SK-N-SH (cell line): ENCODE measurements at regions not wholly inside any gene's neighbourhood (a gene's known extent, or its start where the extent isn't known, plus 50 kb on each side); places are given as distances from the start of the nearest gene placed in this dataset.

Experiments
- CTCF ChIA-PET: fragments of 300-600, 350-600 bp; formaldehyde crosslinking; extraction: SDS; loops from one replicate; lab custom pipeline; 2021; lab: Yijun Ruan, JAX
- POLR2A ChIA-PET: fragments of 350-600 bp; sonication (Branson Sonifier 250); formaldehyde crosslinking; extraction: SDS; loops from one replicate; lab custom pipeline; 2020; ENCODE audit warnings: antibody characterized with exemption, inconsistent platforms; lab: Yijun Ruan, JAX
- DNase-seq: peaks from one replicate; pipeline ENCODE4 v3.0.0; 2012
- H2AFZ ChIP-seq: fragments of 200-600 bp; sonication (generic); 2 replicates; pipeline ENCODE4 v1.8.1; 2016; ENCODE audit warnings: antibody characterized with exemption, mild to moderate bottlenecking, low read depth
- H3F3A ChIP-seq: fragments of 200-600 bp; sonication (generic); replicated peaks from 2 replicates; pipeline ENCODE3; 2016; ENCODE audit warnings: antibody characterized with exemption, mild to moderate bottlenecking; ENCODE audit not compliant: insufficient read depth
- H3K27ac ChIP-seq, 2 experiments: fragments of 200-500 bp in 1 of 2; fragments of 200-600 bp in 1 of 2; sonication (Bioruptor generic) in 1 of 2; sonication (generic), shearing (Covaris generic) in 1 of 2; 2 replicates each; pipeline versions ENCODE4 v1.5.1 to v1.6.1; 2014 to 2016; ENCODE audit warnings: low read depth in 2 of 2, inconsistent platforms in 1 of 2, low read length in 1 of 2, mild to moderate bottlenecking in 1 of 2, mixed read lengths in 1 of 2
- H3K27me3 ChIP-seq: fragments of 200-600 bp; sonication (generic), shearing (Covaris generic); 2 replicates; pipeline ENCODE4 v1.6.1; 2016; ENCODE audit warnings: mixed run types; ENCODE audit not compliant: insufficient read depth
- H3K36me3 ChIP-seq, 2 experiments: fragments of 200-500 bp in 1 of 2; fragments of 200-600 bp in 1 of 2; sonication (Bioruptor generic) in 1 of 2; sonication (generic) in 1 of 2; replicated peaks in 1 of 2; 2 replicates each; pipeline versions ENCODE3 to v1.5.1; 2014 to 2016; ENCODE audit warnings: low read length in 1 of 2, mild to moderate bottlenecking in 1 of 2; ENCODE audit not compliant: insufficient read depth in 2 of 2, control insufficient read depth in 1 of 2
- H3K4me1 ChIP-seq, 2 experiments: fragments of 200-500 bp in 1 of 2; fragments of 200-600 bp in 1 of 2; sonication (Bioruptor generic) in 1 of 2; sonication (generic), shearing (Covaris generic) in 1 of 2; 2 replicates each; pipeline versions ENCODE4 v1.5.1 to v1.6.1; 2014 to 2016; ENCODE audit warnings: low read depth in 1 of 2, low read length in 1 of 2, mixed run types in 1 of 2; ENCODE audit not compliant: insufficient read depth in 2 of 2, control insufficient read depth in 1 of 2
- H3K4me2 ChIP-seq: fragments of 200-600 bp; sonication (generic), shearing (Covaris generic); 2 replicates; pipeline ENCODE4 v1.6.1; 2017; ENCODE audit warnings: mixed run types
- H3K4me3 ChIP-seq, 2 experiments: fragments of 200-500 bp in 1 of 2; fragments of 200-600 bp in 1 of 2; sonication (Bioruptor generic) in 1 of 2; sonication (generic), shearing (Covaris generic) in 1 of 2; 2 replicates each; pipeline versions ENCODE4 v1.5.1 to v1.8.1; 2014 to 2016; ENCODE audit warnings: low read depth in 2 of 2, inconsistent platforms in 1 of 2, low read length in 1 of 2, mild to moderate bottlenecking in 1 of 2, mixed read lengths in 1 of 2, moderate library complexity in 1 of 2
- H3K79me2 ChIP-seq: fragments of 200-600 bp; sonication (generic); 2 replicates; pipeline ENCODE4 v1.8.1; 2017; ENCODE audit warnings: mild to moderate bottlenecking; ENCODE audit not compliant: insufficient read depth
- H3K9ac ChIP-seq: fragments of 200-600 bp; sonication (generic); 2 replicates; pipeline ENCODE4 v1.6.1; 2017; ENCODE audit warnings: mixed run types
- H3K9me2 ChIP-seq: fragments of 200-600 bp; sonication (generic); 2 replicates; pipeline ENCODE4 v1.6.1; 2017; ENCODE audit warnings: mixed run types
- H3K9me3 ChIP-seq: fragments of 200-600 bp; sonication (generic); 2 replicates; pipeline ENCODE4 v1.6.1; 2017; ENCODE audit warnings: mixed run types, mild to moderate bottlenecking, moderate library complexity
- H4K20me1 ChIP-seq: fragments of 200-600 bp; sonication (generic); 2 replicates; pipeline ENCODE4 v1.6.1; 2017; ENCODE audit warnings: mild to moderate bottlenecking, mixed run types; ENCODE audit not compliant: insufficient read depth
- CHD2 ChIP-seq: fragments of 150-350 bp; IDR thresholded peaks from 2 replicates; pipeline ENCODE4 v1.6.1; 2018; ENCODE audit warnings: low read length; ENCODE audit not compliant: partially characterized antibody
- CTCF ChIP-seq: fragments of 200-600 bp; sonication (generic); IDR thresholded peaks from 2 replicates; pipeline ENCODE4 v1.6.1; 2017; ENCODE audit warnings: antibody characterized with exemption, mild to moderate bottlenecking, moderate library complexity
- ELF1 ChIP-seq: IDR thresholded peaks from 2 replicates; pipeline ENCODE4 v1.4.0; 2012
- EP300 ChIP-seq, 2 experiments: IDR thresholded peaks; 2 replicates each; pipeline versions ENCODE4 v1.4.0 to v1.6.1; 2012; ENCODE audit warnings: borderline replicate concordance in 1 of 2, low read depth in 1 of 2, low read length in 1 of 2
- FOXJ3 ChIP-seq: sonication (generic); formaldehyde crosslinking; IDR thresholded peaks from 2 replicates; pipeline ENCODE4 v1.5.1; 2020; ENCODE audit warnings: mild to moderate bottlenecking, missing genetic modification reagents
- FOXM1 ChIP-seq: IDR thresholded peaks from 2 replicates; pipeline ENCODE4 v1.4.0; 2012; ENCODE audit warnings: low read depth, mild to moderate bottlenecking
- GABPA ChIP-seq: IDR thresholded peaks from 2 replicates; pipeline ENCODE4 v1.4.0; 2012; ENCODE audit warnings: low read depth, mild to moderate bottlenecking
- GATA2 ChIP-seq: sonication (generic); formaldehyde crosslinking; IDR thresholded peaks from 2 replicates; pipeline ENCODE4 v1.5.0; 2020; ENCODE audit warnings: mild to moderate bottlenecking, missing genetic modification reagents
- MAX ChIP-seq: IDR thresholded peaks from 2 replicates; pipeline ENCODE4 v1.4.0; 2012; ENCODE audit warnings: low read depth
- NRF1 ChIP-seq: IDR thresholded peaks from 2 replicates; pipeline ENCODE4 v1.6.1; 2012; ENCODE audit warnings: low read depth, mild to moderate bottlenecking, low read length
- PBX3 ChIP-seq: IDR thresholded peaks from 2 replicates; pipeline ENCODE4; 2012
- POLR2AphosphoS5 ChIP-seq: IDR thresholded peaks from 2 replicates; pipeline ENCODE4 v1.6.1; 2012; ENCODE audit warnings: low read depth, low read length
- RAD21 ChIP-seq: IDR thresholded peaks from 2 replicates; pipeline ENCODE4 v1.6.1; 2012; ENCODE audit warnings: mild to moderate bottlenecking, low read length
- RCOR1 ChIP-seq: fragments of 150-350 bp; IDR thresholded peaks from 2 replicates; pipeline ENCODE4 v1.6.1; 2017; ENCODE audit warnings: antibody characterized with exemption, low read length
- RFX5 ChIP-seq: IDR thresholded peaks from 2 replicates; pipeline ENCODE4 v1.6.1; 2012; ENCODE audit warnings: mild to moderate bottlenecking, improper control_type of control experiment, low read length
- RXRA ChIP-seq: IDR thresholded peaks from 2 replicates; pipeline ENCODE4 v1.4.0; 2012; ENCODE audit warnings: low read depth, mild to moderate bottlenecking, borderline replicate concordance
- TAF1 ChIP-seq: IDR thresholded peaks from 2 replicates; pipeline ENCODE4 v1.6.1; 2012; ENCODE audit warnings: low read depth, mild to moderate bottlenecking, low read length, moderate library complexity, borderline replicate concordance
- TEAD4 ChIP-seq: IDR thresholded peaks from 2 replicates; pipeline ENCODE4 v1.4.0; 2012; ENCODE audit warnings: mild to moderate bottlenecking, borderline replicate concordance; ENCODE audit not compliant: insufficient read depth
- ZBTB33 ChIP-seq: IDR thresholded peaks from 2 replicates; pipeline ENCODE4 v1.4.0; 2012; ENCODE audit warnings: low read depth, borderline replicate concordance

GRCh38 chr7:145903658-145904057, 212.9 kb upstream of the CNTNAP2 start:
- no peak overlapping the region for H3K9ac ChIP-seq
- no peaks in the 10 kb centered on the region for H3K4me1 ChIP-seq
- no peak overlapping the region for H2AFZ ChIP-seq
- H3K4me2 ChIP-seq: no peak overlapping the region
- no peak overlapping the region for H3K27ac ChIP-seq
- H3K4me3 ChIP-seq: no peak overlapping the region
- DNase-seq: no peak
- no peaks in the 10 kb centered on the region for H3K27me3 ChIP-seq
- POLR2A ChIA-PET: no interaction called here
- no peaks in the 10 kb centered on the region for H3K79me2 ChIP-seq
- H3K9me3 ChIP-seq: peaks cover 10% of the 10 kb centered on the region; the same call in 1 of the 2 replicates
- TF ChIP-seq EP300 (IDR thresholded peaks at IDR 0.05; ENCODE audit: borderline replicate concordance in 1 of 2, low read depth in 1 of 2, low read length in 1 of 2) (no peak), CTCF (no peak), CHD2 (no peak), RXRA (no peak), FOXM1 (no peak), RAD21 (no peak), PBX3 (no peak), GATA2 (CRISPR knock-in tag) (no peak), GABPA (no peak), MAX (no peak), RCOR1 (no peak), POLR2AphosphoS5 (no peak), FOXJ3 (CRISPR knock-in tag) (no peak), TAF1 (no peak), TEAD4 (no peak), RFX5 (no peak), ZBTB33 (no peak), NRF1 (no peak), ELF1 (no peak)
- H3K9me2 ChIP-seq: 0 out of 2 replicates have a peak, but pooled peaks cover 5% of the 10 kb centered on the region
- H4K20me1 ChIP-seq: no peaks in the 10 kb centered on the region
- H3F3A ChIP-seq: no peaks in the 10 kb centered on the region
- CTCF ChIA-PET: no interaction called here
- no peaks in the 10 kb centered on the region for H3K36me3 ChIP-seq
